Erythroblast (primary cell): ENCODE measurements at regions not wholly inside any gene's neighbourhood (a gene's known extent, or its start where the extent isn't known, plus 50 kb on each side); places are given as distances from the start of the nearest gene placed in this dataset.

Experiments used
- GATA1 ChIP-seq: IDR thresholded peaks from 2 replicates; pipeline ENCODE4 v1.6.1; 2011; ENCODE audit warnings: low read depth, mild to moderate bottlenecking, control low read depth, low read length, moderate library complexity
- POLR2A ChIP-seq: IDR thresholded peaks from 2 replicates; pipeline ENCODE4 v1.6.1; 2011; ENCODE audit warnings: mild to moderate bottlenecking, low read length

GRCh38 chr5:29247346-29248028 lies 1946.0 kb upstream of the CDH6 start:
- TF ChIP-seq POLR2A (no peak), GATA1 (no peak)
